Liver (tissue), 8 donors: ENCODE measurements at regions not wholly inside any gene's neighbourhood (a gene's known extent, or its start where the extent isn't known, plus 50 kb on each side); places are given as distances from the start of the nearest gene placed in this dataset.

Experiments
- DNase-seq: peaks from one replicate; pipeline ENCODE4 v3.0.0-alpha.2; 2017; ENCODE audit warnings: low spot score
- H3K27ac ChIP-seq, 2 donors: one replicate each; pipeline ENCODE4 v1.7.0; 2013; ENCODE audit warnings: inconsistent platforms in 2 of 2, low read length in 2 of 2, control low read depth in 1 of 2, low read depth in 1 of 2, mild to moderate bottlenecking in 1 of 2
- H3K27me3 ChIP-seq, 4 donors: one replicate each; pipeline versions ENCODE4 v1.6.1 to v1.7.0; 2013; ENCODE audit warnings: low read length in 3 of 4, inconsistent platforms in 1 of 4, mild to moderate bottlenecking in 1 of 4, moderate library complexity in 1 of 4; ENCODE audit not compliant: control insufficient read depth in 4 of 4, insufficient read depth in 4 of 4
- H3K36me3 ChIP-seq, 4 donors: one replicate each; pipeline versions ENCODE4 v1.6.1 to v1.7.0; 2013; ENCODE audit warnings: low read length in 3 of 4, mild to moderate bottlenecking in 3 of 4, low read depth in 1 of 4, moderate library complexity in 1 of 4; ENCODE audit not compliant: control insufficient read depth in 4 of 4, insufficient read depth in 3 of 4
- H3K4me1 ChIP-seq, 4 donors: one replicate each; pipeline versions ENCODE4 v1.6.1 to v1.7.0; 2013; ENCODE audit warnings: low read length in 3 of 4, mild to moderate bottlenecking in 3 of 4, moderate library complexity in 1 of 4; ENCODE audit not compliant: control insufficient read depth in 4 of 4, insufficient read depth in 4 of 4
- H3K4me3 ChIP-seq, 3 donors: one replicate each; pipeline versions ENCODE4 v1.6.1 to v1.7.0; 2013; ENCODE audit warnings: low read length in 3 of 3, control low read depth in 1 of 3, low read depth in 1 of 3, mild to moderate bottlenecking in 1 of 3
- H3K9ac ChIP-seq, 2 donors: one replicate each; pipeline ENCODE4 v1.7.0; 2013; ENCODE audit warnings: low read length in 2 of 2, mild to moderate bottlenecking in 2 of 2, moderate library complexity in 2 of 2, control low read depth in 1 of 2, low read depth in 1 of 2
- H3K9me3 ChIP-seq, 4 donors: one replicate each; pipeline versions ENCODE4 v1.6.1 to v1.7.0; 2013; ENCODE audit warnings: low read length in 3 of 4; ENCODE audit not compliant: control insufficient read depth in 4 of 4
- EGR1 ChIP-seq, 2 donors: IDR thresholded peaks; 2 replicates each; pipeline ENCODE4 v1.6.1; 2016 to 2018; ENCODE audit warnings: antibody characterized with exemption in 2 of 2, low read depth in 2 of 2
- FOXA1 ChIP-seq: IDR thresholded peaks from 2 replicates; pipeline ENCODE4 v1.6.1; 2016; ENCODE audit warnings: antibody characterized with exemption
- FOXA2 ChIP-seq: IDR thresholded peaks from 2 replicates; pipeline ENCODE4 v1.6.1; 2016; ENCODE audit warnings: antibody characterized with exemption
- GABPA ChIP-seq, 2 donors: IDR thresholded peaks in 1 of 2; conservative IDR thresholded peaks in 1 of 2; 2 replicates each; pipeline ENCODE4 v1.6.1; 2016; ENCODE audit warnings: antibody characterized with exemption in 2 of 2, mild to moderate bottlenecking in 1 of 2, moderate library complexity in 1 of 2
- HNF4A ChIP-seq, 2 donors: conservative IDR thresholded peaks; 2 replicates each; pipeline ENCODE4 v1.6.1; 2016; ENCODE audit warnings: antibody characterized with exemption in 2 of 2, mild to moderate bottlenecking in 2 of 2
- HNF4G ChIP-seq: IDR thresholded peaks from 2 replicates; pipeline ENCODE4 v1.6.1; 2016; ENCODE audit warnings: antibody characterized with exemption
- JUND ChIP-seq, 2 donors: IDR thresholded peaks; 2 replicates each; pipeline ENCODE4 v1.6.1; 2016; ENCODE audit warnings: antibody characterized with exemption in 2 of 2
- NR2F2 ChIP-seq: IDR thresholded peaks from 2 replicates; pipeline ENCODE4 v1.6.1; 2016; ENCODE audit warnings: antibody characterized with exemption
- RAD21 ChIP-seq, 2 donors: IDR thresholded peaks; 2 replicates each; pipeline ENCODE4 v1.6.1; 2016; ENCODE audit warnings: antibody characterized with exemption in 2 of 2, mild to moderate bottlenecking in 2 of 2
- SP1 ChIP-seq: IDR thresholded peaks from 2 replicates; pipeline ENCODE4 v1.6.1; 2018; ENCODE audit warnings: antibody characterized with exemption, mild to moderate bottlenecking
- TAF1 ChIP-seq: conservative IDR thresholded peaks from 2 replicates; pipeline ENCODE4 v1.6.1; 2016; ENCODE audit warnings: antibody characterized with exemption, mild to moderate bottlenecking
- YY1 ChIP-seq: IDR thresholded peaks from 2 replicates; pipeline ENCODE4 v1.6.1; 2016; ENCODE audit warnings: antibody characterized with exemption, mild to moderate bottlenecking
- WGBS: extraction: QIAGEN DNeasy Blood & Tissue Kit; methylation state at CpG from one replicate; pipeline ENCODE4 v1.1.7; 2013; 5-methylcytosine and 5-hydroxymethylcytosine counted together
- TF ChIP-seq, protein P1 (sequence below): IDR thresholded peaks from 2 replicates; pipeline ENCODE4 v1.6.1; 2016; ENCODE audit warnings: antibody characterized with exemption
- TF ChIP-seq, protein P2 (sequence below): fragments of 150-350 bp; IDR thresholded peaks from 2 replicates; pipeline ENCODE4 v1.5.1; 2017; ENCODE audit warnings: improper control_type of control experiment, low read depth, low read length; ENCODE audit not compliant: missing input control
- TF ChIP-seq, protein P3 (sequence below): IDR thresholded peaks from 2 replicates; pipeline ENCODE4 v1.6.1; 2016; ENCODE audit warnings: antibody characterized with exemption, mild to moderate bottlenecking
- TF ChIP-seq, protein P4 (sequence below): IDR thresholded peaks from 2 replicates; pipeline ENCODE4 v1.6.1; 2016; ENCODE audit warnings: antibody characterized with exemption
- donor health status: healthy.
- donor health status: healthy.
- donor health status: healthy.
- donor health status: healthy.
- donor health status: healthy.

DNA sequence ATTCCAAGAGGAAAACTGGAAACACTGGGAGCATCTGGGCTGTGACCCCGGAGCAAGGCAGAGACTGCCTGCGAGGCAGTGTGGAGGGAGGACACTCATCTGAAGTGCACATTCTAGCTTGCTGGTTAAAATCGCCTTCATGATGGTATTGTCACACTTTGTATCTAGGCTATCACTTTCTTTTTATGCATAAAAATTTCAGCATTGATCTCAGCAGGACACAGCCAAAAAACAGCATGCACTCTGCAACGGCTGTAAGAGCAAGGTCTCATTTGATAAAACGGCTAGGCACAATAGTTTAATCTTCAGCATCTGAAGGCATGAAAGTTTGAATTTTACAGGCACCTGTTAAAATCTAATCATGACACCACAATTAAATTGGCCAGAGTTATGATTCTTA is 110.8 kb upstream of the IRX1 start:
- Histone ChIP-seq H3K27ac (no peak overlapping the region), H3K9me3 (no peaks in the 10 kb centered on the region), H3K36me3 (no peaks in the 10 kb centered on the region), H3K27me3 (peaks cover 0 to 3% (median 0%) of the 10 kb centered on the region in 4 donors), H3K4me3 (no peak overlapping the region), H3K4me1 (no peaks in the 10 kb centered on the region), H3K9ac (no peak overlapping the region)
- no peak for DNase-seq
- TF ChIP-seq TAF1 (no peak), RAD21 (IDR thresholded peaks at IDR 0.05) (no peak), HNF4A (conservative IDR thresholded peaks at IDR 0.05) (no peak), YY1 (no peak), HNF4G (no peak), JUND (IDR thresholded peaks at IDR 0.05) (no peak), EGR1 (IDR thresholded peaks at IDR 0.05; ENCODE audit: low read depth in 2 of 2) (no peak), FOXA2 (no peak), NR2F2 (no peak)
- TF ChIP-seq, protein P1, sequence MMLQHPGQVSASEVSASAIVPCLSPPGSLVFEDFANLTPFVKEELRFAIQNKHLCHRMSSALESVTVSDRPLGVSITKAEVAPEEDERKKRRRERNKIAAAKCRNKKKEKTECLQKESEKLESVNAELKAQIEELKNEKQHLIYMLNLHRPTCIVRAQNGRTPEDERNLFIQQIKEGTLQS = no peak
- TF ChIP-seq, protein P2, sequence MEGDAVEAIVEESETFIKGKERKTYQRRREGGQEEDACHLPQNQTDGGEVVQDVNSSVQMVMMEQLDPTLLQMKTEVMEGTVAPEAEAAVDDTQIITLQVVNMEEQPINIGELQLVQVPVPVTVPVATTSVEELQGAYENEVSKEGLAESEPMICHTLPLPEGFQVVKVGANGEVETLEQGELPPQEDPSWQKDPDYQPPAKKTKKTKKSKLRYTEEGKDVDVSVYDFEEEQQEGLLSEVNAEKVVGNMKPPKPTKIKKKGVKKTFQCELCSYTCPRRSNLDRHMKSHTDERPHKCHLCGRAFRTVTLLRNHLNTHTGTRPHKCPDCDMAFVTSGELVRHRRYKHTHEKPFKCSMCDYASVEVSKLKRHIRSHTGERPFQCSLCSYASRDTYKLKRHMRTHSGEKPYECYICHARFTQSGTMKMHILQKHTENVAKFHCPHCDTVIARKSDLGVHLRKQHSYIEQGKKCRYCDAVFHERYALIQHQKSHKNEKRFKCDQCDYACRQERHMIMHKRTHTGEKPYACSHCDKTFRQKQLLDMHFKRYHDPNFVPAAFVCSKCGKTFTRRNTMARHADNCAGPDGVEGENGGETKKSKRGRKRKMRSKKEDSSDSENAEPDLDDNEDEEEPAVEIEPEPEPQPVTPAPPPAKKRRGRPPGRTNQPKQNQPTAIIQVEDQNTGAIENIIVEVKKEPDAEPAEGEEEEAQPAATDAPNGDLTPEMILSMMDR = no peak
- TF ChIP-seq, protein P3, sequence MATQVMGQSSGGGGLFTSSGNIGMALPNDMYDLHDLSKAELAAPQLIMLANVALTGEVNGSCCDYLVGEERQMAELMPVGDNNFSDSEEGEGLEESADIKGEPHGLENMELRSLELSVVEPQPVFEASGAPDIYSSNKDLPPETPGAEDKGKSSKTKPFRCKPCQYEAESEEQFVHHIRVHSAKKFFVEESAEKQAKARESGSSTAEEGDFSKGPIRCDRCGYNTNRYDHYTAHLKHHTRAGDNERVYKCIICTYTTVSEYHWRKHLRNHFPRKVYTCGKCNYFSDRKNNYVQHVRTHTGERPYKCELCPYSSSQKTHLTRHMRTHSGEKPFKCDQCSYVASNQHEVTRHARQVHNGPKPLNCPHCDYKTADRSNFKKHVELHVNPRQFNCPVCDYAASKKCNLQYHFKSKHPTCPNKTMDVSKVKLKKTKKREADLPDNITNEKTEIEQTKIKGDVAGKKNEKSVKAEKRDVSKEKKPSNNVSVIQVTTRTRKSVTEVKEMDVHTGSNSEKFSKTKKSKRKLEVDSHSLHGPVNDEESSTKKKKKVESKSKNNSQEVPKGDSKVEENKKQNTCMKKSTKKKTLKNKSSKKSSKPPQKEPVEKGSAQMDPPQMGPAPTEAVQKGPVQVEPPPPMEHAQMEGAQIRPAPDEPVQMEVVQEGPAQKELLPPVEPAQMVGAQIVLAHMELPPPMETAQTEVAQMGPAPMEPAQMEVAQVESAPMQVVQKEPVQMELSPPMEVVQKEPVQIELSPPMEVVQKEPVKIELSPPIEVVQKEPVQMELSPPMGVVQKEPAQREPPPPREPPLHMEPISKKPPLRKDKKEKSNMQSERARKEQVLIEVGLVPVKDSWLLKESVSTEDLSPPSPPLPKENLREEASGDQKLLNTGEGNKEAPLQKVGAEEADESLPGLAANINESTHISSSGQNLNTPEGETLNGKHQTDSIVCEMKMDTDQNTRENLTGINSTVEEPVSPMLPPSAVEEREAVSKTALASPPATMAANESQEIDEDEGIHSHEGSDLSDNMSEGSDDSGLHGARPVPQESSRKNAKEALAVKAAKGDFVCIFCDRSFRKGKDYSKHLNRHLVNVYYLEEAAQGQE = no peak
- 66% methylated on average over 5 of the region's 5 CpGs for WGBS

DNA sequence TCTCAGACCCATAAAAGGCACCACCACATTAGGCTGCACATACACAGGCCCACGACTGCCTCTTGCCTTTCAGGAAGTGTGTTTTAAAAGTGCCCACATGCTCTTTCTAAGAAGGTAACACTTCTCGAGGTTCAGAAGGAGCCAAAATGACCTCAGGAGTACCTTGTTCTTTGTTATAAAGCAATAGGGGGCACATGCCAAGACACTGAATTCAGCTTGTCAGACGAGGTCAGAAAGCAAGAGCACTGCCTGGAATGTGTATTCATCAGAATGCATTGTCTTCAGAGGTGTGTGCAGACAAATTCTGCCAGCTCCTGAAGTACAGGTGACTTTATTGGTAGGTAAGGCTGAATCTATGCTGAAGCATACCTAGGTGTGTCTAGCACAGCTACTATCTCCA is 114.5 kb upstream of the IRX1 start:
- 46% methylated on average over 3 of the region's 3 CpGs for WGBS
- Histone ChIP-seq H3K27ac (no peak overlapping the region), H3K4me1 (no peaks in the 10 kb centered on the region), H3K9me3 (no peaks in the 10 kb centered on the region), H3K27me3 (peaks cover 0 to 3% (median 0%) of the 10 kb centered on the region in 4 donors), H3K9ac (no peak overlapping the region), H3K36me3 (no peaks in the 10 kb centered on the region), H3K4me3 (no peak overlapping the region)
- no peak for DNase-seq
- no peak for TF ChIP-seq RAD21 (IDR thresholded peaks at IDR 0.05)
- TF ChIP-seq, protein P4, sequence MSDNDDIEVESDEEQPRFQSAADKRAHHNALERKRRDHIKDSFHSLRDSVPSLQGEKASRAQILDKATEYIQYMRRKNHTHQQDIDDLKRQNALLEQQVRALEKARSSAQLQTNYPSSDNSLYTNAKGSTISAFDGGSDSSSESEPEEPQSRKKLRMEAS = no peak
- no peak for TF ChIP-seq YY1
- no peak for TF ChIP-seq HNF4G
- no peak for TF ChIP-seq FOXA1
- TF ChIP-seq JUND (IDR thresholded peaks at IDR 0.05) = no peak
- no peak for TF ChIP-seq TAF1
- TF ChIP-seq HNF4A (conservative IDR thresholded peaks at IDR 0.05) = no peak
- TF ChIP-seq, protein P1 = no peak
- TF ChIP-seq SP1 = no peak
- TF ChIP-seq, protein P3 = no peak
- TF ChIP-seq GABPA (IDR thresholded peaks at IDR 0.05 in 1 of 2, conservative IDR thresholded peaks at IDR 0.05 in 1 of 2) = no peak
- no peak for TF ChIP-seq EGR1 (IDR thresholded peaks at IDR 0.05; ENCODE audit: low read depth in 2 of 2)
- no peak for TF ChIP-seq NR2F2
